GM12874 (cell line): ENCODE measurements at regions not wholly inside any gene's neighbourhood (a gene's known extent, or its start where the extent isn't known, plus 50 kb on each side); places are given as distances from the start of the nearest gene placed in this dataset.
A peak's percentile ranks its signal among the peaks of the same experiment; 100 is the strongest.

Experiments
- TF ChIP-seq, protein P1 (sequence below): IDR thresholded peaks from 2 replicates; pipeline ENCODE4 v1.5.1; 2011; ENCODE audit warnings: low read depth, mild to moderate bottlenecking, control low read depth, low read length, moderate library complexity; ENCODE audit not compliant: insufficient read depth

GRCh38 chr6:125511809-125512396, 210.1 kb upstream of the HDDC2 start:
- TF ChIP-seq, protein P1, sequence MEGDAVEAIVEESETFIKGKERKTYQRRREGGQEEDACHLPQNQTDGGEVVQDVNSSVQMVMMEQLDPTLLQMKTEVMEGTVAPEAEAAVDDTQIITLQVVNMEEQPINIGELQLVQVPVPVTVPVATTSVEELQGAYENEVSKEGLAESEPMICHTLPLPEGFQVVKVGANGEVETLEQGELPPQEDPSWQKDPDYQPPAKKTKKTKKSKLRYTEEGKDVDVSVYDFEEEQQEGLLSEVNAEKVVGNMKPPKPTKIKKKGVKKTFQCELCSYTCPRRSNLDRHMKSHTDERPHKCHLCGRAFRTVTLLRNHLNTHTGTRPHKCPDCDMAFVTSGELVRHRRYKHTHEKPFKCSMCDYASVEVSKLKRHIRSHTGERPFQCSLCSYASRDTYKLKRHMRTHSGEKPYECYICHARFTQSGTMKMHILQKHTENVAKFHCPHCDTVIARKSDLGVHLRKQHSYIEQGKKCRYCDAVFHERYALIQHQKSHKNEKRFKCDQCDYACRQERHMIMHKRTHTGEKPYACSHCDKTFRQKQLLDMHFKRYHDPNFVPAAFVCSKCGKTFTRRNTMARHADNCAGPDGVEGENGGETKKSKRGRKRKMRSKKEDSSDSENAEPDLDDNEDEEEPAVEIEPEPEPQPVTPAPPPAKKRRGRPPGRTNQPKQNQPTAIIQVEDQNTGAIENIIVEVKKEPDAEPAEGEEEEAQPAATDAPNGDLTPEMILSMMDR: no peak

DNA sequence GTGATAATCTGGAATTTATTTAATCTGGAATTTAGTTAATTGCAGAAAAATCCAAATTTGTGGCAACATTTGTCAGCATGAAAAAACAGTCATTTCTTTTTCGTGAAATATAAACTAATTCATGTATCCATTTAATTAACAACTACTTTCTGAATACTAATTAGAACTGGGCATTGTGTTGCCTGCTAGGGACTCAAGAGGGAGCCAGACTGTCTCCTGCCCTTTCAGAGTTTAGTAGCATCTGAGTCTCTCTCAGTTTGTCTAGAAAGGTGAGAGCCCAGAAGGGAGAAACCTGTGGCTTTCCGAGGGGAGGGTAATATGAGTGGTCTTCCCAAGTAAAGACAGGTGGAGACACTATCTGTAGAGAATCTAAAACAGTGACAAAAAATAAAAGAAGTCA, 210.9 kb upstream of the HDDC2 start:
- TF ChIP-seq, protein P1: peak; percentile 52; the same call in 1 of the 2 replicates

DNA sequence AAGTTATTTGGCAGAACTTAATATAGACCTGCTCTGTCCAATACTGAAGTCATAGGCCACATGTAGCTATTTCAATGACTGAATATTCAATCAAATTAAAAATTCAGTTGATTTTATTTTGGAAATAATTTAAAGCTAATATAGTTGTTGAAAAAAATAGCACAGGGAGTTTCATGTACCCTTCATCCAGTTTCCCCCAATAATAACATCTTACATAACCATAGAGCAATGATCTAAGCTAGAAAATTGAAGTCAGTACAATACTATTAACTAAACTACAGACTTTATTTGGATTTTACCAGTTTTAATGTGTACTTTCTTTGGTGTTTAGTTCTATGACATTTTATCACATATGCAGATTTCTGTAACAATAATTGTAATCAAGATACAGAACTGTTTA, 212.2 kb upstream of the HDDC2 start:
- TF ChIP-seq, protein P1: no peak

- TF ChIP-seq, protein P1: no peak
These were observed 214.9 kb upstream of the HDDC2 start for GRCh38 chr6:125516644-125517043.

GRCh38 chr6:125519367-125519766, 217.6 kb upstream of the HDDC2 start:
- TF ChIP-seq, protein P1: no peak

- TF ChIP-seq, protein P1: no peak
These were observed 222.6 kb upstream of the HDDC2 start for GRCh38 chr6:125524356-125524755.

DNA sequence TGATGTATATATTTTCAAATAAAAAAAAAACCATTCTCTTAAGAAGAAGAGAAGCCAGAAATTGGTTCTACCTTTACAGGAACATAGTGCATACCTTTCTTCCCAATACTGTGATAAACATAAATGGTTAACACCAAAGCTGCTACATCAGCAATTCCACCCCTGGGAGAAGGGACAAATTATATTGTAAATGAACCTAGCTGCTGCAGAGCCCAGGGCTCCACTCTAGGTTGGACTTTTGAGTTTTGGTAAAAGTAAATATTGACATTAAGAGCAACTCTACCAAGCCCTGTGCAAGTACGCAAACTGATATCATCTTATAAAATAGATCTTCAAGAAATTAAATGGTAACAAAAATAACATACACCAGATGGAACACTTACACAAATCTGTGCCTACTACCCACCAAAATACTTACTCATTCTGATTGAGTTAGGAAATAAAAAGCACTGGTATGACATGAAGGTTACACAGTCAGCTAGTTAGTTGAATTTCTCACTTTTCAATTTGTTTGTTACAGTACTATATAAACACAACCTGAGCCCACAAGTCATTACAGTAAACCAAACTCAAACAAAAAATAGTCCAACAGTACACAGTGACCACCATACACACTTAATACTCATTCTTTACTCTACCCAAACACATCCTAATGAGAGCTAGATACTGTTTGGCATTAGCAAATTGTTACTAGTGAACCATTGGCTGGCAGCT, 223.3 kb upstream of the HEY2 start:
- TF ChIP-seq, protein P1: no peak
